BLaER1 treated with 17β-estradiol and CSF1 and Interleukin-3, amounts not matched to agents 10 nM and 100 nM (cell line): ENCODE measurements at regions not wholly inside any gene's neighbourhood (a gene's known extent, or its start where the extent isn't known, plus 50 kb on each side); places are given as distances from the start of the nearest gene placed in this dataset.

Experiments
- H3K27ac ChIP-seq, 11 experiments: shearing (Covaris generic); formaldehyde crosslinking; 2 replicates each; pipeline ENCODE4 v1.8.1; 2022
- H3K27me3 ChIP-seq, 11 experiments: shearing (Covaris generic); formaldehyde crosslinking; 2 replicates each; pipeline ENCODE4 v1.8.1; 2022
- H3K36me3 ChIP-seq, 11 experiments: shearing (Covaris generic); formaldehyde crosslinking; 2 replicates each; pipeline ENCODE4 v1.8.1; 2022
- H3K4me1 ChIP-seq, 10 experiments: shearing (Covaris generic); formaldehyde crosslinking; 2 replicates each; pipeline ENCODE4 v1.8.1; 2022
- H3K4me2 ChIP-seq, 11 experiments: shearing (Covaris generic); formaldehyde crosslinking; 2 replicates each; pipeline ENCODE4 v1.8.1; 2022
- H3K4me3 ChIP-seq, 10 experiments: shearing (Covaris generic); formaldehyde crosslinking; 2 replicates each; pipeline ENCODE4 v1.8.1; 2022
- H3K9ac ChIP-seq, 11 experiments: shearing (Covaris generic); formaldehyde crosslinking; 2 replicates each; pipeline ENCODE4 v1.8.1; 2022
- H3K9me3 ChIP-seq, 11 experiments: shearing (Covaris generic); formaldehyde crosslinking; replicated peaks in 1 of 11; 2 replicates each; pipeline ENCODE4 v1.8.1; 2022
- H4K20me1 ChIP-seq, 11 experiments: shearing (Covaris generic); formaldehyde crosslinking; 2 replicates each; pipeline ENCODE4 v1.8.1; 2022
- Cebpa-rat ChIP-seq, 11 experiments: shearing (Covaris generic); IDR thresholded peaks; 2 replicates each; pipeline ENCODE4 v1.8.1; 2022

DNA sequence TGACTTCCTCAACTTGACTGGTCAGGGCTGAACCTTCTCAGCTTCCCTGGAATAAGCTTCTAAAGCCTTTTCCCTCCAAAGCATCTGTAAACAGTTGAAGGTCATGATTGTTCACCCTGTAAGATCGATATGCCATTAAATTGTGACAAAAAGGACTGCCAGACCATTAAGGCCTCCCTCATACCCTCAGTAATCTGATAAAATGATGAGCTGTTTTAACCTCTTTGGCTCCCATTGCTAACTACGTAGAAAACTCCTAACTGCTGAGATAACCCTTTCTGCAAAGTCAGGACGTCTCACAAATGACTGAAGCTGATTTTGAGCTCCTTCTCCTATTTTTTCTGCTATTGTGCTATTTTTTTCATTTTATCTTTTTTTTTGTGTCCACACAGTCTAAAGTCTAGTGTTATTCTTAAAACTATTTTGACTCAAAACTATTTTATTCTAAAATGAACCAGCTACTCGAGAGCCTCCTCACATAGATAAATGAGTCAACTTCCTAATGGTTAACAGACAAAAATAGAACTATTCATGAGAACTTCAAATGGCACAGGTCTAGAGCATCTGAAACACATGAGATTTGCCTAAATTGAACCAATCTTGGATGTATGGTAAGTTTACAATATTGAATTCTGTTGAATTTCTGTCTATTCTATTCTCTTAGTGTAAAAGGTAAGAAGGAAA lies 395.6 kb upstream of the TLE4 start:
- H4K20me1 ChIP-seq = no peaks in the 10 kb centered on the region
- no peak for TF ChIP-seq Cebpa-rat (IDR thresholded peaks at IDR 0.05)
- no peaks in the 10 kb centered on the region for H3K36me3 ChIP-seq
- H3K9ac ChIP-seq = no peak overlapping the region
- H3K4me2 ChIP-seq = peak overlapping the region in 1 of 11 experiments; percentile 22; a peak in 1 of 22 replicates
- no peak overlapping the region for H3K4me3 ChIP-seq
- peaks cover 0 to 7% (median 0%) of the 10 kb centered on the region in 10 experiments; a peak in 2 of 20 replicates for H3K4me1 ChIP-seq
- peaks cover 0 to 2% (median under 1%) of the 10 kb centered on the region in 11 experiments; a peak in 10 of 22 replicates for H3K9me3 ChIP-seq
- H3K27me3 ChIP-seq = no peaks in the 10 kb centered on the region
- no peak overlapping the region for H3K27ac ChIP-seq

DNA sequence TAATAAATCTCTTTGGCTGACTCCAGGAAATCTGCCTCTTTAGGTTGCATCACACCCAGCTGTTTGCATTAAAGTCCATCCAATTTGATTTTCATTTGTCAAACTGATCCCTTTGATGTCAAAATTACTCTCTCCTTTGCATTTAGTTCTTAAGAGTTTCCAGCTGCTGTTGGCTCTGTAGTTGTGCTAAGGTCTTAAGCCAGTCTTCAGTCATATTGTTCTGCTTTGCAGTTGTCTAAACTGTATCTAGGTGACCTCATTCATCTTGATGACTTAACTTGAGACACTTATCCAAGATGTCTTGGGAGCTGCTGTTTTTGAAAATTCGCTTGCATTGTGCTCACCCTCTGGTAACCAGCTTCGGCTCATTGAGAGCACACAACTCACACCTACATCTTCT lies 386.9 kb upstream of the TLE4 start:
- no peak overlapping the region for H3K4me3 ChIP-seq
- no peaks in the 10 kb centered on the region for H3K4me1 ChIP-seq

DNA sequence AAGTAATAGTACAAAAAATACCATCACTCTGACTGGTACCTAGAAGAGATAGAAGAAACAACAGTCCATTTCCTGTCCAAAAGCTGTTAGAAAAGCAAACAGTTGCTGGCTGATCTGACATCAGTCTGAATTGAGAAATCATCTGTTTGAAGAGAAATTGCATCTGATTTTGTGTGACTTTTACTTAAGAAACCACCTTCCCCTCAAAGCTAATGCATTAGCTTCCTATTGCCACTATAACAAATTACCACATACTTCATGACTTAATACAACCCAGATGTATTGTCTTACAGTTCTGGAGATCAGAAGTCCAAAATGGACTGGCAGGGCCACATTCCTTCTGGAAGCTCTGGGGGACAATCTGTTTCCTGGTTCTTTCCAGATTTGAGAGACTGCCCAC lies 385.9 kb upstream of the TLE4 start:
- H3K4me2 ChIP-seq = no peak overlapping the region
- no peak for TF ChIP-seq Cebpa-rat (IDR thresholded peaks at IDR 0.05)
- no peaks in the 10 kb centered on the region for H3K36me3 ChIP-seq
- H3K9me3 ChIP-seq = peaks cover 0 to 5% (median 0%) of the 10 kb centered on the region in 11 experiments; a peak in 1 of 22 replicates
- H4K20me1 ChIP-seq = no peaks in the 10 kb centered on the region
- H3K27me3 ChIP-seq = no peaks in the 10 kb centered on the region
- no peak overlapping the region for H3K9ac ChIP-seq
- H3K4me3 ChIP-seq = no peak overlapping the region
- no peaks in the 10 kb centered on the region for H3K4me1 ChIP-seq
- H3K27ac ChIP-seq = no peak overlapping the region

More for the DNA sequence above, 386.9 kb upstream of the TLE4 start:
- Histone ChIP-seq H3K4me2 (no peak overlapping the region), H3K36me3 (no peaks in the 10 kb centered on the region), H3K27me3 (no peaks in the 10 kb centered on the region), H3K9ac (no peak overlapping the region), H3K27ac (no peak overlapping the region), H3K9me3 (peaks cover 0 to 5% (median 0%) of the 10 kb centered on the region in 11 experiments; a peak in 1 of 22 replicates), H4K20me1 (no peaks in the 10 kb centered on the region)
- no peak for TF ChIP-seq Cebpa-rat (IDR thresholded peaks at IDR 0.05)

DNA sequence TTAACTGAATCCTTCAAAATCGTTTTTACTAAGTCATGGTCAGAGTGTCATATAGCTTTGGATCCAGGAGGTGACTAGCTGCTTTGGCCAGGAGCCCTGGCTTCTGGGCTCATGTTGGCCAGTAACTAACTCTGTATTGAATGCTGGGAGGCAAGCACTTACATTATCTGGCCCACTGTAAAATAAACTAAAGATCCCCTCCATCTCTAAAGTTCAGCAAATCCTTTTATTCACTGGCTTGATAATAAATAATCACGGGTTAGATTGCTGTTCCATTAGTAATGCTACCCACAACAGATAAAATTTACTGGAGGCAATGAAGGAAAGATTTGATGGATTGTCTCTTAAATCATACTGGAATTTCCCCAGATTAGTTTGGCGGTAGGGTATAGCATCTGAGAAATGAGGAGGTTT lies 382.2 kb upstream of the TLE4 start:
- Histone ChIP-seq H3K4me2 (no peak overlapping the region), H3K27ac (no peak overlapping the region), H3K9ac (no peak overlapping the region)

DNA sequence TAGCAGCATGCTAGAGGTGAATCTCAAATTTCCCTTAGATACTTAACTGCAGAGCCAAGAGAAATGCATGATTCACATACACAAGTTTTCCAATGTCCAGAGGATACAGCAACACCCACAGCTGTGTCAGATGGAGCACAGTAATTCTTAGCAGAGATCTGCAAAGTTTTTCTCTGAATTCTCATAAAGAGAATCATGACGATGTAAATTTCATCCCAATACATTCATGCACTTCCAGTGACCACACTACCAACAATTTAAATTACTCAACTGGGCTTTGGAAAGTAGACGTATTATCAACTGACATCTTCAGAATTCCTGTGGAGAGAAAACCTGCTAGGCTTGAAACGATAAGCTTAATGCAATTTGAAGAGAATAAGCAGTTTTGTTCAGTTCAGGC lies 378.8 kb upstream of the TLE4 start:
- no peak for TF ChIP-seq Cebpa-rat (IDR thresholded peaks at IDR 0.05)
- H3K9ac ChIP-seq = no peak overlapping the region

More for the DNA sequence above, 382.2 kb upstream of the TLE4 start:
- Histone ChIP-seq H3K4me3 (no peak overlapping the region), H3K9me3 (no peaks in the 10 kb centered on the region), H3K4me1 (no peaks in the 10 kb centered on the region), H4K20me1 (no peaks in the 10 kb centered on the region), H3K36me3 (no peaks in the 10 kb centered on the region), H3K27me3 (no peaks in the 10 kb centered on the region)
- TF ChIP-seq Cebpa-rat (IDR thresholded peaks at IDR 0.05) = no peak

DNA sequence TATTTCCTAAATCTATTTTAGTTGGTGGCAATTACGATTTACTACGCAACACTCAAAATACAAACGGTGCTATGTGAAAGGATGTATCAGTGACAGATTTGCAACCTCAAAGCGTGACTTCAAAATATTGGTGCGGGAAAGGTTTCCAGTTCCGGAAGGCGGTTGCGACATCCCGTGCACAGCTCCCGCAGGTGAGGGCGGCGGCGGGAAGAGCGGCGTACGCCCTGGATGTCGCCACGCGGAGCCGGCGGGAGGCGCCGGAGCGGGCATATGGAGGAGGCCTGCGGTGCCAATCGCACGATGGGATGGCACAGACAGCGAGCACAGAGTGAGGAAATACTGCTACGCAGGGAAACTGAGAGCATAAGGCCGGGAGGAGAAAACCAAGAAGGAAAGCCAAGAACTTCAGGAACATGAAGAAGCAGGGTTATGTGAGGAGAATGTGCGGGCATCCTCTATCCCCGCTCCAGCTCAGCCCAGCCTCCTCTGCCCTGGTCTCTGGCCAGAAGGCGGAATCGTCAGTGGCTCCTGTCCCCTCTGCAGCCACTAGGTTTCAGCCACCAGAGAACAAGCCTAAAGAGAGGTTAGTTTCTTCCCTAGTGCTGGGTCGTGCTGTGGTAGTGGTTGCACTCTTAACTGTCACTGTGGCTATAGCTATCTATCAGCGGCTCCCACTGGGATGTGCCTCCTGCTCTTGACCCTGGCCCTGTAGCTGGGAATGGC lies 378.1 kb upstream of the TLE4 start:
- peaks cover 0 to 6% (median 0%) of the 10 kb centered on the region in 10 experiments; a peak in 1 of 20 replicates for H3K4me1 ChIP-seq
- TF ChIP-seq Cebpa-rat (IDR thresholded peaks at IDR 0.05) = peak in 2 of 11 experiments; percentile 9 to 14; a peak in 1 of 22 replicates
- H3K4me3 ChIP-seq = no peak overlapping the region
- H4K20me1 ChIP-seq = no peaks in the 10 kb centered on the region
- H3K4me2 ChIP-seq = no peak overlapping the region
- H3K9ac ChIP-seq = no peak overlapping the region
- H3K36me3 ChIP-seq = no peaks in the 10 kb centered on the region
- H3K27ac ChIP-seq = no peak overlapping the region
- H3K27me3 ChIP-seq = no peaks in the 10 kb centered on the region
- H3K9me3 ChIP-seq = no peaks in the 10 kb centered on the region

More for the DNA sequence above, 378.8 kb upstream of the TLE4 start:
- Histone ChIP-seq H4K20me1 (no peaks in the 10 kb centered on the region), H3K27ac (no peak overlapping the region), H3K4me1 (peaks cover 0 to 6% (median 0%) of the 10 kb centered on the region in 10 experiments; a peak in 1 of 20 replicates), H3K4me3 (no peak overlapping the region), H3K36me3 (no peaks in the 10 kb centered on the region), H3K4me2 (no peak overlapping the region), H3K9me3 (no peaks in the 10 kb centered on the region), H3K27me3 (no peaks in the 10 kb centered on the region)

DNA sequence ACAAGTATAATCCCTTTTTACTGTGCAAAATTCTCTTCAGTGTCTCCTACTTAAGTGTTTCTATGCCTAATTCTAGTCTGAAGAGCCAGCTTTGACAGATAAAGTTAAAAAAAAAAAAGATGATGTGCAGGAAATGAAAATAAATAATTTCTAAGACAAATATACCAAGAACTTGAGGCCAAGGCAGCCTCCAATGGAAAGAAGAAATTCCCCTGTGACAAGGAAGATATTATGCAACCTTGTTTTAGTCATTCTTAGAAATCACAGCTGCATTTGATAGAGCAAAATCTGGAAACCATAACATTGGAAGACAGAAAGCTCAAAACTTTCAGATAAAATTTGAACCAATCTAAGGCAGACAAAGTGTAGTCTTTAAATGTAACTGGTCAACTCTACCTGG lies 375.9 kb upstream of the TLE4 start:
- no peak for TF ChIP-seq Cebpa-rat (IDR thresholded peaks at IDR 0.05)
- peaks cover 0 to 6% (median 0%) of the 10 kb centered on the region in 10 experiments; a peak in 1 of 20 replicates for H3K4me1 ChIP-seq
- H3K27ac ChIP-seq = no peak overlapping the region

DNA sequence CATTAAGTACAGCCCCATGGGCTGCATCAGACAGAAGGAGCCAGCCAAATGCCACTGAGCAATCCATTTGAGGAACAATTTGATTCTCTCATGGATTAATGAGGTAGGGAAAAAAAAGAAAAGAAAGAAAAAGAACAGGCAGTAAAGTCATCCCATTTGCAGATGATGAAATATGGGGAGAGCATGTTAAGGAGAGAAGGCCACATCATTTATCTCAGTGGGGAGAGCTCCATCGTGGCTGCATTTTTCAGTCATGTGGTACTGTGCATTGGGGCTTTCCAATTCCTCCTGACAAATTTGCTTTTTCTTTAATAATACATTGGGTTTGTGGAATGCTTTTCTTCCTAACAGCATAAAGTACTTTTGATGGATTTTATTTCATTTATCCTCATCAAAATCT lies 375.2 kb upstream of the TLE4 start:
- H3K36me3 ChIP-seq = no peaks in the 10 kb centered on the region
- H4K20me1 ChIP-seq = no peaks in the 10 kb centered on the region
- no peaks in the 10 kb centered on the region for H3K27me3 ChIP-seq
- no peak overlapping the region for H3K9ac ChIP-seq
- no peaks in the 10 kb centered on the region for H3K9me3 ChIP-seq
- H3K4me3 ChIP-seq = no peak overlapping the region
- TF ChIP-seq Cebpa-rat (IDR thresholded peaks at IDR 0.05) = no peak
- peaks cover 0 to 6% (median 0%) of the 10 kb centered on the region in 10 experiments; a peak in 1 of 20 replicates for H3K4me1 ChIP-seq
- H3K27ac ChIP-seq = no peak overlapping the region
- H3K4me2 ChIP-seq = no peak overlapping the region

More for the DNA sequence above, 375.9 kb upstream of the TLE4 start:
- H4K20me1 ChIP-seq = no peaks in the 10 kb centered on the region
- H3K9me3 ChIP-seq = no peaks in the 10 kb centered on the region
- no peaks in the 10 kb centered on the region for H3K27me3 ChIP-seq
- no peaks in the 10 kb centered on the region for H3K36me3 ChIP-seq
- peak overlapping the region in 2 of 11 experiments; percentile 21 to 35; a peak in 2 of 22 replicates for H3K4me2 ChIP-seq
- no peak overlapping the region for H3K9ac ChIP-seq
- H3K4me3 ChIP-seq = no peak overlapping the region

DNA sequence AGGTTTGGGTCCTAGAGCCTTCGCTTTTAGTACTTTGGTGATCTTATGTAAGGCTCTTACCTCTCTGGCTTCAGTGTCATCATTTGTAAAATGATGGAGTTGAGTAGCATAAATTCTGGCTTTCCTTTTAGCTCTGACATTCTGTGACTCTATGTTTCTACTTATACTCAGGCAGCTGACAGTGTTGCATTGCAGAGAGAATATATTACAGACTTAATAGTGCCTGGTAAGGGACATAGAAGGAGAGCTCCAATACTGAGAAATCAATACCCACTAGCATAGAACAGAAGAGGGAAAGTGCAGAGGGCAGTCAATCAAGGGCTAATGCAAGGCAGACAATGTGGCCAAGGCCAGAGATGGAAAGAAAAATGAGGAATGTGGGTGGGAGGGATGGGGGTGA lies 371.4 kb upstream of the TLE4 start:
- Histone ChIP-seq H3K9me3 (no peaks in the 10 kb centered on the region), H3K36me3 (no peaks in the 10 kb centered on the region), H3K9ac (no peak overlapping the region), H3K4me1 (peaks cover 0 to 6% (median 0%) of the 10 kb centered on the region in 10 experiments; a peak in 1 of 20 replicates), H3K4me2 (no peak overlapping the region), H3K4me3 (no peak overlapping the region), H3K27me3 (no peaks in the 10 kb centered on the region), H4K20me1 (no peaks in the 10 kb centered on the region), H3K27ac (no peak overlapping the region)
- no peak for TF ChIP-seq Cebpa-rat (IDR thresholded peaks at IDR 0.05)
